ENCODE measurements at regions not wholly inside any gene's neighbourhood (a gene's known extent, or its start where the extent isn't known, plus 50 kb on each side); places are given as distances from the start of the nearest gene placed in this dataset.

GRCh38 chr5:89417515-89417914 is 534.5 kb upstream of the MEF2C start:
- in situ Hi-C loops (cut with HindIII; ENCODE audit: low sequenced_read_pairs): no loop called here
- DNase-seq (ENCODE audit: low read depth, low spot score): no peak
- no peak for TF ChIP-seq CTCF (IDR thresholded peaks at IDR 0.05; ENCODE audit: low read depth, low read length)
- no peak overlapping the region for H3K4me3 ChIP-seq (ENCODE audit: low read depth, low read length)

- TF ChIP-seq CTCF (IDR thresholded peaks at IDR 0.05; ENCODE audit: low read depth, low read length): no peak
- no peak for DNase-seq (ENCODE audit: low read depth, low spot score)
- in situ Hi-C loops (cut with HindIII; ENCODE audit: low sequenced_read_pairs): no loop called here
- no peak overlapping the region for H3K4me3 ChIP-seq (ENCODE audit: low read depth, low read length)
These were observed 528.9 kb upstream of the MEF2C start for GRCh38 chr5:89411891-89412290.

- TF ChIP-seq CTCF (IDR thresholded peaks at IDR 0.05; ENCODE audit: low read depth, low read length): no peak
- H3K4me3 ChIP-seq (ENCODE audit: low read depth, low read length): no peak overlapping the region
- in situ Hi-C loops (cut with HindIII; ENCODE audit: low sequenced_read_pairs): no loop called here
- no peak for DNase-seq (ENCODE audit: low read depth, low spot score)
These were observed 524.1 kb upstream of the MEF2C start for GRCh38 chr5:89407054-89407453.

- TF ChIP-seq CTCF (IDR thresholded peaks at IDR 0.05; ENCODE audit: low read depth, low read length): no peak
- in situ Hi-C loops (cut with HindIII; ENCODE audit: low sequenced_read_pairs): no loop called here
These were observed 518.7 kb upstream of the MEF2C start for GRCh38 chr5:89401659-89402058.

GRCh38 chr5:89401012-89401411 is 518.0 kb upstream of the MEF2C start:
- TF ChIP-seq CTCF (IDR thresholded peaks at IDR 0.05; ENCODE audit: low read depth, low read length): no peak
- in situ Hi-C loops (cut with HindIII; ENCODE audit: low sequenced_read_pairs): no loop called here
- no peak for DNase-seq (ENCODE audit: low read depth, low spot score)
- H3K4me3 ChIP-seq (ENCODE audit: low read depth, low read length): no peak overlapping the region

More at GRCh38 chr5:89401659-89402058, 518.7 kb upstream of the MEF2C start:
- no peak overlapping the region for H3K4me3 ChIP-seq (ENCODE audit: low read depth, low read length)
- no peak for DNase-seq (ENCODE audit: low read depth, low spot score)

GRCh38 chr5:89399548-89399947 is 516.6 kb upstream of the MEF2C start:
- no peak for TF ChIP-seq CTCF (IDR thresholded peaks at IDR 0.05; ENCODE audit: low read depth, low read length)
- in situ Hi-C loops (cut with HindIII; ENCODE audit: low sequenced_read_pairs): no loop called here
- DNase-seq (ENCODE audit: low read depth, low spot score): no peak
- no peak overlapping the region for H3K4me3 ChIP-seq (ENCODE audit: low read depth, low read length)

GRCh38 chr5:89397096-89397495 is 514.1 kb upstream of the MEF2C start:
- no peak for DNase-seq (ENCODE audit: low read depth, low spot score)
- in situ Hi-C loops (cut with HindIII; ENCODE audit: low sequenced_read_pairs): no loop called here
- no peak overlapping the region for H3K4me3 ChIP-seq (ENCODE audit: low read depth, low read length)
- TF ChIP-seq CTCF (IDR thresholded peaks at IDR 0.05; ENCODE audit: low read depth, low read length): no peak
